Fibroblast of skin of right biceps (primary cell): ENCODE measurements at regions not wholly inside any gene's neighbourhood (a gene's known extent, or its start where the extent isn't known, plus 50 kb on each side); places are given as distances from the start of the nearest gene placed in this dataset.
"Not testable (repeated sequence)": the region's sequence is repeated elsewhere in the genome, so short reads cannot be mapped to it uniquely, and the experiment has no call there.

Source experiments
- DNase-seq: peaks from one replicate; pipeline ENCODE4 v3.0.0-alpha.2; 2013

GRCh38 chr11:45382133-45382878, 96.2 kb upstream of the SYT13 start:
- no peak for DNase-seq

- DNase-seq: no peak
Measured at GRCh38 chr11:45379162-45379863, 93.2 kb upstream of the SYT13 start.

GRCh38 chr11:45378516-45378915, 92.4 kb upstream of the SYT13 start:
- no peak for DNase-seq

- DNase-seq: no peak
Measured at GRCh38 chr11:45374653-45375059, 88.5 kb upstream of the SYT13 start.

GRCh38 chr11:45374130-45374529, 88.0 kb upstream of the SYT13 start:
- DNase-seq: no peak

- no peak for DNase-seq
Measured at GRCh38 chr11:45373506-45374035, 87.4 kb upstream of the SYT13 start.

GRCh38 chr11:45372414-45372813, 86.3 kb upstream of the SYT13 start:
- DNase-seq: not testable (repeated sequence)

GRCh38 chr11:45371251-45372115, 85.3 kb upstream of the SYT13 start:
- DNase-seq: peak; percentile 45

GRCh38 chr11:45369313-45369712, 83.2 kb upstream of the SYT13 start:
- no peak for DNase-seq

- no peak for DNase-seq
Measured at GRCh38 chr11:45368697-45369096, 82.6 kb upstream of the SYT13 start.

GRCh38 chr11:45366619-45367190, 80.6 kb upstream of the SYT13 start:
- DNase-seq: no peak

GRCh38 chr11:45365961-45366618, 79.9 kb upstream of the SYT13 start:
- no peak for DNase-seq

GRCh38 chr11:45362636-45363035, 76.5 kb upstream of the SYT13 start:
- no peak for DNase-seq

- DNase-seq: no peak
Measured at GRCh38 chr11:45361551-45361950, 75.4 kb upstream of the SYT13 start.

GRCh38 chr11:45355706-45356041, 69.5 kb upstream of the SYT13 start:
- no peak for DNase-seq

- peak; percentile 79 for DNase-seq
Measured at GRCh38 chr11:45354976-45355705, 69.0 kb upstream of the SYT13 start.

- no peak for DNase-seq
Measured at GRCh38 chr11:45348729-45349128, 62.6 kb upstream of the SYT13 start.

GRCh38 chr11:45347348-45348082, 61.4 kb upstream of the SYT13 start:
- no peak for DNase-seq

- no peak for DNase-seq
Measured at GRCh38 chr11:45345491-45345890, 59.4 kb upstream of the SYT13 start.

- DNase-seq: no peak
Measured at GRCh38 chr11:45344028-45344427, 57.9 kb upstream of the SYT13 start.

- DNase-seq: no peak
Measured at GRCh38 chr11:45343444-45343843, 57.3 kb upstream of the SYT13 start.
